G401 (cell line): ENCODE measurements at regions not wholly inside any gene's neighbourhood (a gene's known extent, or its start where the extent isn't known, plus 50 kb on each side); places are given as distances from the start of the nearest gene placed in this dataset.
"Not testable (repeated sequence)": the region's sequence is repeated elsewhere in the genome, so short reads cannot be mapped to it uniquely, and the experiment has no call there.

Experiments used
- DNase-seq: peaks from one replicate; pipeline ENCODE4 v3.0.0-alpha.2; 2015; ENCODE audit warnings: low spot score
- in situ Hi-C: cut with HindIII; loops from 2 replicates; pipeline ENCODE4 v1.10.0; 2016; ENCODE audit warnings: low sequenced_read_pairs, mixed read lengths

- no peak for DNase-seq
- in situ Hi-C loops: no loop called here
Observed at GRCh38 chr2:155651851-155652250, 680.7 kb downstream of the NR4A2 start.

DNA sequence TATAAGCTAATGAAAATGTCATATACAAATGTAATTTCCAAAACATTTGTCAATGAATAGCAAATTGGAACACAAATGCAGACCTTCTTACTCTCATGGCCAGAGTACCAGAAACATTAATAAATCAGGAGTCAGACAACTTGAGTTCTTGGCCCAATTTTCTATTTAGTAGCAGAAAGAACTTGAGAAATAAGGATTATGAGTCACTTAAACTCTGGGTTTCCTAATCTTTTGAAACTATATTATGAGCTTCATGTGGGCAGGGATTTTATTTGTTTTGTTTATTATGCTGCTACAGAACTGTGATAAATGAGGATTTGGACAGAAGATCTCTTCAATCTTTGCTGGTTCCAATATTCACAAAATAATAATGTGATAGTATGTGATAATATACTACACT is 686.7 kb downstream of the NR4A2 start:
- in situ Hi-C loops: no loop called here
- no peak for DNase-seq

DNA sequence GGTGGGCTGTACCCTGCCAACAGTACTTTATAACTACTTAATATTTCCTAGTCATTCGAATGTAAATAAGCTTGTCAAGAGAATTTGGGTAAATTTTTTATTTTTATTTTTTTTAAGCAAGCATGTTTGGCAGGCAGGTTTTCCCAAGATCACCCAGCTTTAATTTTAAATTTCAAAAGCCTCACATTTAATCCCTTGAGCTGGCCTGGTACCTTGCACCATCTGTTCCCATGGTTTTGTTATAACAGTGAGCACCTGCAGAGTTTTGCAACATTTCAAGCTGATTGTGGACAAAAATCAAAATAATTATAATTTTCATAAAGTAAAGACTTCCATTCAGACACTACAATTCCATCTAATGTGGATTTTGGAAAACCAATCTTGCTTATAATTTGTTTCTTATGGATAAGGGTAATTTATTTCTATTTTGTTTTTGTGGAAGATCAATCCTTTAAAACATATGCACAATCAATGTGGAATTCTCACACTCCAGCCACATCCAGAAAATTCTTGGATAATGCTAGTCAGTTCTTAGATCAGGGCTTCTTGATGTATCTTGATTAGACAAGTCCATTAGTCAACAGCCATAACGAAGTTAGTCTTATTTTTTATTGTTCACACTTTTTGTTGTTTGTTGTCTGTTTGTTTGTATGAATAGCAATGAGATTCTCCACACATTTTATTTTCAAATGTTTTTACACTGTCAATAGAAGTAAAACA is 689.3 kb downstream of the NR4A2 start:
- in situ Hi-C loops: no loop called here
- peak; percentile 92 for DNase-seq

- in situ Hi-C loops: no loop called here
- DNase-seq: no peak
Observed at GRCh38 chr2:155633887-155634570, 698.5 kb downstream of the NR4A2 start.

GRCh38 chr2:155633060-155633839 is 699.3 kb downstream of the NR4A2 start:
- in situ Hi-C loops: no loop called here
- no peak for DNase-seq

GRCh38 chr2:155630760-155631159 is 701.8 kb downstream of the NR4A2 start:
- in situ Hi-C loops: no loop called here
- no peak for DNase-seq

DNA sequence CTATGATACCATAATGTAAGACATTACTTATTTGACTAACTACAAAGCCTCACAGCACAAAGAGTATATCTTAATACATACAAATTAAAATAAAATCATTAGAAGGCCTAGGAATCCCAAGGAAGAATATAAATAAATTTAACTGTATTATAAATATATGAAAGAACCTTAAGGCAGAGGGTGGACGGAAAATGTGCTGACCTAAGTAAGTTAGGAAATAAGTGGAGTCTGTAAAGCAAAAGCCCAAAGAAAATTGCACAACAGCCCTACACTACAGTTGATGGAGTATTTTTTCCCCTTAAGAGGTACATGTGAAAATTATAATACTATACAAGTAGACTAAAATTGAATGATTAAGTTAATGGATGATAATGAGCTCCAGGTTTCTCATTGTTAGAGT is 710.1 kb downstream of the NR4A2 start:
- in situ Hi-C loops: no loop called here
- no peak for DNase-seq

DNA sequence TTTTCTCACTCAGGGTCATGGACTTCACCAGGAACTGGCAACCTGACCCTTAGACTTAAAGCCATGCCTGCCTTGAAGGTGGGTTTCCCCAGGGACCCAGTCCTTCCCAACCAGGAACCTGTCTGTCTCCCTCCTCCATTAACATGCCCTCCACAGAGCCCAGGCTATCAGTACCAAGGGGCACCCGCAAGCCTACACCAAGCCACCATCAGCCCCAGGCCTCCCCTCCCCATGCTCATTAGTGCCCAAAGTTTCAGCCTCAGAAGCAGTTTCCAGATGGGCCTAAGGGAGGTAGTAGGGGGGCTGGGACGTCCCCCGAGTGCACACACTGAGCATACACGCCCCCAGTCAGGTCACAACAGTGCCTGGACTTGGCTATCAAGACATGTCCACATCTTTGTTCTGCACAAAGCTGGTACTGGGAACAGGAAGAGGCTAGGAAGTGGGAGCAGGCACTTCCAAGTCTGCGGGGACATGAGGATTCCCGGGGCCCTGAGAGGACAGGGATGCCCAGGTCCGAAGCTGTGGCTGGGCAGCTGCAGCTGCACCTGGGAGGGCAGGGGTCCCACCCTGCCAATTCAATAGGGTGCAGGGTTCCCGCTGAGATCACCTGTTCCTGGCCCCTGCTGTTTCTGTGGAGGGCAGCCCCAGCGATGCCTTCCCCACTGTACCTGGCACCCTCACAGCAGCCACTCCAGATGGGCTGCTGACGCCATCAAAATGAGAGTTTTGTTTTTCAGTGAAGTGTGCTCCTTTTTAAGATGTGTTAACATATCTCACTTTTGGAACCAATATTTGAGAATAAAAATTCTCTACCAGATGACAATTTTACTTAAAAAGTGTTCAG is 731.4 kb downstream of the NR4A2 start:
- DNase-seq: no peak
- in situ Hi-C loops: no loop called here

GRCh38 chr2:155600296-155600695 is 732.2 kb downstream of the NR4A2 start:
- in situ Hi-C loops: no loop called here
- DNase-seq: no peak

DNA sequence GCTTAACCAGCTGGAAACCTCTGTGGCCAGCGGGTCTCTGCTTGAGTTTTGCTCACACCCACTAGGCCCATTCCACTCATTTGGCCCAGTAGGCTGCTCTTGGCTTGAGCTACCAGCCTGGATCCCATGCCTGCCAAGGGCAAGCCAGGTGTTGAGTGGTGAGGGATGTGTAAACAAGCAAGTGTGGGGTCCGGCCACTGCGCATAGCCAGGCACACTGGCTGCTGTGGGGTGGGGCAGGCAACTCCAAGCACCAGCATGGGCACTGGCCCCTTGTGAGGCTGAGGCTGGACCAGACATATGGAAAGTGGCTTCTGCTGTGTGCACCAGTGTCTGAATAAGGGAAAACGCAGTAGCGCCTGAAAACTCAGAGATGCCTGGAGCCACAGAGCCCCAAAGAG is 732.7 kb downstream of the NR4A2 start:
- in situ Hi-C loops: no loop called here
- no peak for DNase-seq

DNA sequence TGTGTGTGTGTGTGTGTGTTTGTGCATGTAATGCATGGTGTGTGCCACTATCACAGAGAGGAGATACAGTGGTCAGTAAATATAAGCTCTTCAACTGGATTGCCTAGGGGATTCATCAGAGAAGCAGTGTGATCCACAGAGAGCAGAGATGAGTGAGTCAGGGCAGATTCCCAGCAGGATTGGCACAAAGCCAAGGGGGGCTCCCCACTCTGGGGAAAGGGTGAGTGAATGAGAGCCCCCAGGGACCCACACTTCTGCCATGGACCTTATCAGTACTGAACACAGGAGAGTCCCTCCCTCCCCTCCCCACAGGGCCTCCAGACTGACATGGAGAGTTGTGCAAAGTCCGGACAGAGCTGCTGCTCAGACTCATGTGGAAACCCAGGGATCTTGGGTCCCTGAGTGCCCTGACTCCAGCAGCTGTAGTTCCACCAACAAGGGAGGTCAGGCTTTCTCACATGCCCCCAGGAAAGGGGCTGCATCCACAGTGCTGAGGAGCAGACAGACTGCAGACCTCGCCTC is 748.8 kb downstream of the NR4A2 start:
- in situ Hi-C loops: no loop called here
- DNase-seq: no peak

DNA sequence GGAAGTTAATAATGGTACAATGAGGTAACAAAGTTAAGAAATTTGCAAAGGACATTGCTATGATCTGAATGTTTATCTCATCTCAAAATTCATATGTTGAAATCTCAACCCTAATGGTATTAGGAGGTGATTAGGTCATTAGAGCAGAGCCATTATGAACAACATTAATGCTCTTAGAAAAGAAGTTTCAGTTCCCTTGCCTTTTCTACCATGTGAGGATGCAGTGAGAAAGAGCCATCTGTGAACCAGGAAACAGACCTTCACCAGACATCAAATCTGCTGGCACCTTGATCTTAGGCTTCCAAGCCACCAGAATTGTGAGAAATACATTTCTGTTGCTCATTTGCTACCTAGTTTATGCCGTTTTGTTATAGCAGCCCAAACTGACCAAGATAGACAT is 757.6 kb downstream of the NR4A2 start:
- in situ Hi-C loops: no loop called here
- DNase-seq: no peak

DNA sequence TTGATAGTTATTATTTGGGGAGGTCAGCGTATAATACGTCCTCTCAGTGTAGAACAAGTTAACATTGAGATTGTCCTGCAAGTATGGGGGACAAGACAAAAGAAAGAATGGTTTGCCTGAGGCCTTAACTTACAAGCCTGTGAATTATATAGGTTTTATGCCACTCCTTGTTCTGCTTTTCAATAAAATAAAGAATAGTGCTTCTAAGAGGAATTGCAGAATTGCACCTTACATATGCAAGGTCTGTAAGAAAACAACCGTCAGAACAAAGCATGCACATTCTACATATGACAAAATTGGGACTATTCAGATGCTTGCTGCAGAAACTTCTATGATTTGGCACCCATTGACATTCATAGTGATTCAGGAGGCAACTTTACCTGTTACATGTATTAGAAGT is 785.0 kb downstream of the NR4A2 start:
- no peak for DNase-seq
- in situ Hi-C loops: no loop called here

- in situ Hi-C loops: no loop called here
Observed at GRCh38 chr2:155546721-155547555, 785.6 kb downstream of the NR4A2 start.

GRCh38 chr2:155539028-155539427 is 793.5 kb downstream of the NR4A2 start:
- in situ Hi-C loops, DNase-seq: not testable (repeated sequence)

More at GRCh38 chr2:155546721-155547555, 785.6 kb downstream of the NR4A2 start:
- no peak for DNase-seq

DNA sequence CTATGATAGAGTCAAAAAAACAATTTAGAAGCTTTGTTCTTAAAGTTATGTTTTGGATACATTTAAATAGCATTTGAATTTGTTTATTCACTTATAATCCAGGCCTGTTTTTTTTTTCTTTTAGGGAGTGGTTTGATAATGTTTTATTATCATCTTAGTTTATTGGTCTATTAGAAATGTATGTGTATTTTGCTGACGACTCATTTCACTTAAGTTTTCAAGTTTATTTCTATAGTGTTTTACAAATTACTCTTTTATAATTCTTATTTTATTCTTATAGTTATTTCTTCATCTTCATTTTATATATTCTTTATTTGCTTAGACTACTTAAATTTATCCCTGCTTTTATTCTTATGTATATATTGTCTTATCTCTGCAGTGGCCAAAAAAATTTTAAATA is 804.5 kb downstream of the NR4A2 start:
- no peak for DNase-seq
- in situ Hi-C loops: no loop called here

GRCh38 chr2:155525199-155525598 is 807.3 kb downstream of the NR4A2 start:
- in situ Hi-C loops: no loop called here

DNA sequence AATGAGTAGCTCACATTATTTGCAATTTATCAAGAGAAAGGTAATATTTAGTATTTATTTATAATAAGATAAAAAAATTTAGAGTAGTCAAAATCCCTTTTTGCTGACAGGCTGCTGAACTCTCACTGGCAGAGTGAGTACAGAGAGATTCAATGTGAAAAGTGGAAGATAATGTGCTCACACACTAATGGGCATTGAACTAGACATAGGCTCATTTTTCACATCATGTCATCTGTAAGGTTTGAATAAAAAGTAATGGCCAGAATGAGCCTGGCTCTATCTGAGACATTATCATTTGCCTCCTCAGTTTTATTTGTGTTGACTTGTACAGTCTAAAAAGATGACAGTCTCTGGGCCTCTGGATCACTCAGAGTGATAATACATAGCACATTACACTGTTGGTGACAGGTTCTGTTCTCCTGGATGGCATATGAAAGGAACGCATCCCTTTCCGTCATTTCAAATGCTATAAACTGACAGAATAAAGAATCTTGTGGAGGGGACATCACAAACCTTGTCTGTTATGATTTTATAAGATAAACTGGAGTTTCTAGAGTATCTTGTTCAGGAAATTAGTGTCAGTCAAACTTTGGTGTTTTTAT is 812.9 kb downstream of the NR4A2 start:
- in situ Hi-C loops: no loop called here
- DNase-seq: no peak

More at GRCh38 chr2:155525199-155525598, 807.3 kb downstream of the NR4A2 start:
- DNase-seq: peak; percentile 98
